Activated CD4-positive, alpha-beta T cell treated with anti-CD3 and anti-CD28 coated beads, Interleukin-2, Interleukin-6, amounts not matched to agents 100 ng/mL and 50 ng/mL, durations not matched to agents 16 hours and 8 hours (primary cell): ENCODE measurements at regions not wholly inside any gene's neighbourhood (a gene's known extent, or its start where the extent isn't known, plus 50 kb on each side); places are given as distances from the start of the nearest gene placed in this dataset.

Source experiments
- DNase-seq: peaks from one replicate; pipeline ENCODE4 v3.0.0-alpha.2; 2020

GRCh38 chr2:100742277-100743254, 77.4 kb upstream of the NPAS2 start:
- no peak for DNase-seq

GRCh38 chr2:100743741-100744140, 76.2 kb upstream of the NPAS2 start:
- DNase-seq = no peak

- DNase-seq = no peak
Measured at GRCh38 chr2:100744184-100744583, 75.8 kb upstream of the NPAS2 start.

- no peak for DNase-seq
Measured at GRCh38 chr2:100744589-100744988, 75.3 kb upstream of the NPAS2 start.

- DNase-seq = no peak
Measured at GRCh38 chr2:100745604-100746003, 74.3 kb upstream of the NPAS2 start.

GRCh38 chr2:100747551-100747950, 72.4 kb upstream of the NPAS2 start:
- no peak for DNase-seq

GRCh38 chr2:100747996-100748615, 71.8 kb upstream of the NPAS2 start:
- no peak for DNase-seq

- DNase-seq = no peak
Measured at GRCh38 chr2:100748673-100749072, 71.3 kb upstream of the NPAS2 start.

- DNase-seq = no peak
Measured at GRCh38 chr2:100749771-100750542, 70.0 kb upstream of the NPAS2 start.

GRCh38 chr2:100751871-100752625, 67.9 kb upstream of the NPAS2 start:
- peak; percentile 20 for DNase-seq

GRCh38 chr2:100752628-100753333, 67.2 kb upstream of the NPAS2 start:
- DNase-seq = peak; percentile 16

- no peak for DNase-seq
Measured at GRCh38 chr2:100753444-100753843, 66.5 kb upstream of the NPAS2 start.

- DNase-seq = no peak
Measured at GRCh38 chr2:100753881-100754280, 66.1 kb upstream of the NPAS2 start.

- no peak for DNase-seq
Measured at GRCh38 chr2:100754951-100755350, 65.0 kb upstream of the NPAS2 start.

GRCh38 chr2:100755441-100755840, 64.5 kb upstream of the NPAS2 start:
- DNase-seq = no peak

- DNase-seq = no peak
Measured at GRCh38 chr2:100756704-100757103, 63.2 kb upstream of the NPAS2 start.

GRCh38 chr2:100757621-100758394, 62.1 kb upstream of the NPAS2 start:
- DNase-seq = no peak

- no peak for DNase-seq
Measured at GRCh38 chr2:100759901-100760300, 60.0 kb upstream of the NPAS2 start.

- no peak for DNase-seq
Measured at GRCh38 chr2:100761365-100761764, 58.6 kb upstream of the NPAS2 start.

- DNase-seq = no peak
Measured at GRCh38 chr2:100764430-100764829, 55.5 kb upstream of the NPAS2 start.

- no peak for DNase-seq
Measured at GRCh38 chr2:100765481-100765880, 54.5 kb upstream of the NPAS2 start.
